Kidney (tissue), 13 donors: ENCODE measurements at regions not wholly inside any gene's neighbourhood (a gene's known extent, or its start where the extent isn't known, plus 50 kb on each side); places are given as distances from the start of the nearest gene placed in this dataset.

ENCODE experiments used
- DNase-seq, 5 donors: peaks; one replicate each; pipeline ENCODE4 v3.0.0-alpha.2; 2013 to 2020
- FAIRE-seq: peaks from 2 replicates; lab custom pipeline; 2012; peaks lifted over from hg19 to GRCh38; lab: Jason Lieb, UNC
- H3K27ac ChIP-seq, 2 donors: one replicate each; pipeline ENCODE4 v1.7.0; 2013; ENCODE audit warnings: low read depth in 2 of 2, low read length in 2 of 2, inconsistent platforms in 1 of 2
- H3K27me3 ChIP-seq: one replicate; pipeline ENCODE4 v1.7.1; 2013; ENCODE audit warnings: low read length, inconsistent platforms; ENCODE audit not compliant: control insufficient read depth, insufficient read depth
- H3K36me3 ChIP-seq, 3 donors: one replicate each; pipeline versions ENCODE4 v1.7.0 to v1.7.1; 2013; ENCODE audit warnings: low read length in 3 of 3, control low read depth in 1 of 3, inconsistent platforms in 1 of 3; ENCODE audit not compliant: insufficient read depth in 3 of 3, control insufficient read depth in 2 of 3
- H3K4me1 ChIP-seq, 3 donors: one replicate each; pipeline versions ENCODE4 v1.7.0 to v1.7.1; 2013; ENCODE audit warnings: low read length in 3 of 3, inconsistent platforms in 1 of 3, low read depth in 1 of 3; ENCODE audit not compliant: control insufficient read depth in 2 of 3, insufficient read depth in 2 of 3
- H3K4me3 ChIP-seq, 3 donors: one replicate each; pipeline versions ENCODE4 v1.7.0 to v1.8.1; 2013; ENCODE audit warnings: low read length in 3 of 3, control low read depth in 1 of 3, inconsistent platforms in 1 of 3
- H3K9ac ChIP-seq, 3 donors: one replicate each; pipeline versions ENCODE4 v1.7.0 to v1.7.1; 2013; ENCODE audit warnings: low read length in 3 of 3, control low read depth in 1 of 3, inconsistent platforms in 1 of 3
- H3K9me3 ChIP-seq, 3 donors: one replicate each; pipeline versions ENCODE4 v1.7.0 to v1.7.1; 2013; ENCODE audit warnings: low read length in 3 of 3, control low read depth in 1 of 3, inconsistent platforms in 1 of 3; ENCODE audit not compliant: control insufficient read depth in 2 of 3, insufficient read depth in 1 of 3
- intact Hi-C: fragments of 100-400 bp; cut with DNase I; formaldehyde crosslinking; loops from one replicate; pipeline ENCODE4 v1.11.1; 2022
- TF ChIP-seq, protein P1 (sequence below): IDR thresholded peaks from 3 replicates; pipeline ENCODE4 v1.5.1; 2012; ENCODE audit warnings: mild to moderate bottlenecking, moderate library complexity, borderline replicate concordance; ENCODE audit not compliant: insufficient read depth; ENCODE audit errors: extremely low read depth
- donor health status: control.
- donor health status: control.
- donor health status: control.
- donor health status: control.
- donor health status: control.
- donor health status: DM: yes; HTN: yes; CAD: no.
- donor health status: Normal renal cell carcinoma (clear cell type).

DNA sequence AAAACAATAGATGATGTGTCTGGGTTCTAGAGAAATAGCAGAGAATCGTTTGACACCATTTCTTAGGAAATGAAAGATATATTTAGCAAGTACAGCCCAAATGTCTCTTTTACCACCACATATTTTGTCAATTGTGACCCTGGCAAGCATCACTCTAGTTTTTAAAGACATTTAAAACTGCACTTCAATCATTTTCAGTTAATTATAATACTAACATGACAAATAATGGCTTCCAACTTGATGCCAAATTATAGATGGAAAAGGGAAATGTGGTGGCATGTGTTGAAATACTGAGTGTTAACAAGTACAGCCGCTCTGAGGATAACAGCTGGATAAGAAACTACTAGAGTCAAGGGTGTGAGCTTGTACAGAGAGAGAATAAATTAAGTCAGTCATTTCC, 648.9 kb downstream of the FRK start:
- intact Hi-C loops: no loop called here
- H3K4me1 ChIP-seq: no peaks in the 10 kb centered on the region
- no peaks in the 10 kb centered on the region for H3K27me3 ChIP-seq
- DNase-seq (no peak), FAIRE-seq (no peak)
- H3K9me3 ChIP-seq: no peaks in the 10 kb centered on the region
- no peak overlapping the region for H3K4me3 ChIP-seq
- no peak overlapping the region for H3K9ac ChIP-seq
- no peak overlapping the region for H3K27ac ChIP-seq
- TF ChIP-seq, protein P1, sequence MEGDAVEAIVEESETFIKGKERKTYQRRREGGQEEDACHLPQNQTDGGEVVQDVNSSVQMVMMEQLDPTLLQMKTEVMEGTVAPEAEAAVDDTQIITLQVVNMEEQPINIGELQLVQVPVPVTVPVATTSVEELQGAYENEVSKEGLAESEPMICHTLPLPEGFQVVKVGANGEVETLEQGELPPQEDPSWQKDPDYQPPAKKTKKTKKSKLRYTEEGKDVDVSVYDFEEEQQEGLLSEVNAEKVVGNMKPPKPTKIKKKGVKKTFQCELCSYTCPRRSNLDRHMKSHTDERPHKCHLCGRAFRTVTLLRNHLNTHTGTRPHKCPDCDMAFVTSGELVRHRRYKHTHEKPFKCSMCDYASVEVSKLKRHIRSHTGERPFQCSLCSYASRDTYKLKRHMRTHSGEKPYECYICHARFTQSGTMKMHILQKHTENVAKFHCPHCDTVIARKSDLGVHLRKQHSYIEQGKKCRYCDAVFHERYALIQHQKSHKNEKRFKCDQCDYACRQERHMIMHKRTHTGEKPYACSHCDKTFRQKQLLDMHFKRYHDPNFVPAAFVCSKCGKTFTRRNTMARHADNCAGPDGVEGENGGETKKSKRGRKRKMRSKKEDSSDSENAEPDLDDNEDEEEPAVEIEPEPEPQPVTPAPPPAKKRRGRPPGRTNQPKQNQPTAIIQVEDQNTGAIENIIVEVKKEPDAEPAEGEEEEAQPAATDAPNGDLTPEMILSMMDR: no peak
- no peaks in the 10 kb centered on the region for H3K36me3 ChIP-seq

DNA sequence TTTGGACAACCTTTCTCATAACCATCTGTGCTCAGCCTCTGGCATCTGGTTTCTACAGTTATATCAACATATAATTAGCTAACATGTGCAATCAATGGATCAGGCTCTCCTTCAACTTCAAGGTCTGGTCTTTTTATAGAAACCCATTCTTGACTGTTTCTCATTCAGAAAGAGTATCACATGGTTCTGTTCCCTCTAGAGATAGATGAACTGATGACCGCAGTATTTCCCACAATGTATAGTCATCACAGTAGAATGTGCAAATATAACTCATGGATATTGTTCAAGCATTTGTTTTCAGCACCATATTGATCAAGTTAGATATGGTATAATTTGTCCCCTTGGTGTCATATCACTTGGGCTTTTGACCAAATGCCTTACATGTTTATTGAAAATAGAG, 656.2 kb downstream of the FRK start:
- H3K27ac ChIP-seq: no peak overlapping the region
- FAIRE-seq: no peak
- TF ChIP-seq, protein P1: no peak

DNA sequence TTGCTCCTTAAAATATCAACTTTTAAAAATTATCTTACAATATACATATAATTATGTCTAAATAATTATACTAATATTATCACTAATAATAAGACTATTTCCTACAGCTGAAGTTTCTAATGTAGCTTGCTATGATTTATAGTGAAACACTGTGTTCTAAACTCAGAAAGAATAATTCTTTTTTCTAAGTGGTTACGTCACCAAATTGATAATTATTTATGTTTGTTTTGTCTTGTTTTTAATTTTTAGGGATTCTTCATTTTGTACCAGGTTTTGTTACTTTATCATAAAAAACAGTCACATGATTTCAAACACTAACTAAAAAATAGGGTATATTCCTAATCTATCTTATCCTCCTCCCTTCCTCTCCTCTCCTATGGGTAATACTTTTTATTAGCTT, 662.1 kb downstream of the FRK start:
- no peaks in the 10 kb centered on the region for H3K9me3 ChIP-seq
- intact Hi-C loops: no loop called here
- no peaks in the 10 kb centered on the region for H3K4me1 ChIP-seq
- peak; percentile 60 for FAIRE-seq
- H3K36me3 ChIP-seq: no peaks in the 10 kb centered on the region
- no peak overlapping the region for H3K4me3 ChIP-seq
- H3K9ac ChIP-seq: no peak overlapping the region
- H3K27ac ChIP-seq: no peak overlapping the region
- no peaks in the 10 kb centered on the region for H3K27me3 ChIP-seq
- DNase-seq: no peak
- TF ChIP-seq, protein P1: no peak

More for the DNA sequence above, 656.2 kb downstream of the FRK start:
- Histone ChIP-seq H3K27me3 (no peaks in the 10 kb centered on the region), H3K9me3 (no peaks in the 10 kb centered on the region), H3K9ac (no peak overlapping the region), H3K4me3 (no peak overlapping the region), H3K4me1 (no peaks in the 10 kb centered on the region), H3K36me3 (no peaks in the 10 kb centered on the region)
- intact Hi-C loops: no loop called here
- no peak for DNase-seq
